ENCODE measurements at regions not wholly inside any gene's neighbourhood (a gene's known extent, or its start where the extent isn't known, plus 50 kb on each side); places are given as distances from the start of the nearest gene placed in this dataset.
"Not testable (repeated sequence)": the region's sequence is repeated elsewhere in the genome, so short reads cannot be mapped to it uniquely, and the experiment has no call there.

- Mint-ChIP-seq H3K9me3 (peaks cover 68% of the 10 kb centered on the region), H3K27ac (no peak overlapping the region), H3K36me3 (ENCODE audit: low read depth) (no peaks in the 10 kb centered on the region), H3K4me3 (no peak overlapping the region), H3K27me3 (ENCODE audit: low read depth) (no peaks in the 10 kb centered on the region), H3K4me1 (ENCODE audit: low read depth) (no peaks in the 10 kb centered on the region)
These were observed 221.1 kb downstream of the OR4A5 start for GRCh38 chr11:54927704-54928103.

GRCh38 chr11:54930930-54931329 is 224.3 kb downstream of the OR4A5 start:
- Mint-ChIP-seq H3K4me3 (no peak overlapping the region), H3K27me3 (ENCODE audit: low read depth) (no peaks in the 10 kb centered on the region), H3K27ac (no peak overlapping the region), H3K4me1 (ENCODE audit: low read depth) (no peaks in the 10 kb centered on the region), H3K36me3 (ENCODE audit: low read depth) (no peaks in the 10 kb centered on the region), H3K9me3 (peaks cover 75% of the 10 kb centered on the region)

- Mint-ChIP-seq H3K27me3 (ENCODE audit: low read depth) (no peaks in the 10 kb centered on the region), H3K27ac (no peak overlapping the region), H3K9me3 (peaks cover 32% of the 10 kb centered on the region), H3K4me1 (ENCODE audit: low read depth) (no peaks in the 10 kb centered on the region), H3K4me3 (no peak overlapping the region), H3K36me3 (ENCODE audit: low read depth) (no peaks in the 10 kb centered on the region)
These were observed 237.6 kb downstream of the OR4A5 start for GRCh38 chr11:54944211-54944610.

- Mint-ChIP-seq H3K9me3 (peaks cover 37% of the 10 kb centered on the region), H3K27me3 (ENCODE audit: low read depth) (no peaks in the 10 kb centered on the region), H3K27ac (no peak overlapping the region), H3K4me1 (ENCODE audit: low read depth) (no peaks in the 10 kb centered on the region), H3K36me3 (ENCODE audit: low read depth) (no peaks in the 10 kb centered on the region), H3K4me3 (no peak overlapping the region)
These were observed 239.8 kb downstream of the OR4A5 start for GRCh38 chr11:54946424-54946823.

GRCh38 chr11:54947175-54947574 is 240.5 kb downstream of the OR4A5 start:
- H3K27ac Mint-ChIP-seq; H3K27me3 Mint-ChIP-seq (ENCODE audit: low read depth); H3K36me3 Mint-ChIP-seq (ENCODE audit: low read depth); H3K4me3 Mint-ChIP-seq; H3K4me1 Mint-ChIP-seq (ENCODE audit: low read depth): not testable (repeated sequence)
- peaks cover 32% of the 10 kb centered on the region for H3K9me3 Mint-ChIP-seq

- Mint-ChIP-seq H3K4me1 (ENCODE audit: low read depth) (no peaks in the 10 kb centered on the region), H3K36me3 (ENCODE audit: low read depth) (peaks cover 2% of the 10 kb centered on the region), H3K27me3 (ENCODE audit: low read depth) (no peaks in the 10 kb centered on the region), H3K4me3 (no peak overlapping the region), H3K27ac (no peak overlapping the region), H3K9me3 (peaks cover 60% of the 10 kb centered on the region)
These were observed 272.7 kb downstream of the OR4A5 start for GRCh38 chr11:54979375-54979774.

GRCh38 chr11:54985731-54986130 is 276.2 kb upstream of the TRIM48 start:
- H3K36me3 Mint-ChIP-seq (ENCODE audit: low read depth): no peaks in the 10 kb centered on the region
- H3K27ac Mint-ChIP-seq: no peak overlapping the region
- H3K27me3 Mint-ChIP-seq (ENCODE audit: low read depth): no peaks in the 10 kb centered on the region
- no peak overlapping the region for H3K4me3 Mint-ChIP-seq
- H3K4me1 Mint-ChIP-seq (ENCODE audit: low read depth): no peaks in the 10 kb centered on the region
- H3K9me3 Mint-ChIP-seq: peaks cover 71% of the 10 kb centered on the region

- not testable (repeated sequence) for H3K27me3 Mint-ChIP-seq (ENCODE audit: low read depth); H3K4me1 Mint-ChIP-seq (ENCODE audit: low read depth); H3K27ac Mint-ChIP-seq; H3K4me3 Mint-ChIP-seq; H3K36me3 Mint-ChIP-seq (ENCODE audit: low read depth)
- peaks cover 44% of the 10 kb centered on the region for H3K9me3 Mint-ChIP-seq
These were observed 233.1 kb upstream of the TRIM48 start for GRCh38 chr11:55028837-55029236.

- Mint-ChIP-seq H3K27ac (no peak overlapping the region), H3K9me3 (peaks cover 33% of the 10 kb centered on the region), H3K4me1 (ENCODE audit: low read depth) (no peaks in the 10 kb centered on the region), H3K4me3 (no peak overlapping the region), H3K27me3 (ENCODE audit: low read depth) (no peaks in the 10 kb centered on the region), H3K36me3 (ENCODE audit: low read depth) (no peaks in the 10 kb centered on the region)
These were observed 207.2 kb upstream of the TRIM48 start for GRCh38 chr11:55054723-55055122.

- H3K4me1 Mint-ChIP-seq (ENCODE audit: low read depth); H3K36me3 Mint-ChIP-seq (ENCODE audit: low read depth); H3K27me3 Mint-ChIP-seq (ENCODE audit: low read depth); H3K4me3 Mint-ChIP-seq; H3K27ac Mint-ChIP-seq: not testable (repeated sequence)
- H3K9me3 Mint-ChIP-seq: peaks cover 65% of the 10 kb centered on the region
These were observed 177.4 kb upstream of the TRIM48 start for GRCh38 chr11:55084588-55084987.

GRCh38 chr11:55106391-55106790 is 155.6 kb upstream of the TRIM48 start:
- H3K9me3 Mint-ChIP-seq: peaks cover 39% of the 10 kb centered on the region
- H3K4me1 Mint-ChIP-seq (ENCODE audit: low read depth): no peaks in the 10 kb centered on the region
- H3K27ac Mint-ChIP-seq: no peak overlapping the region

More at GRCh38 chr11:55106391-55106790, 155.6 kb upstream of the TRIM48 start:
- Mint-ChIP-seq H3K4me3 (no peak overlapping the region), H3K36me3 (ENCODE audit: low read depth) (no peaks in the 10 kb centered on the region), H3K27me3 (ENCODE audit: low read depth) (no peaks in the 10 kb centered on the region)
